Mucosa of descending colon (tissue), 3 donors: ENCODE measurements at regions not wholly inside any gene's neighbourhood (a gene's known extent, or its start where the extent isn't known, plus 50 kb on each side); places are given as distances from the start of the nearest gene placed in this dataset.

Source experiments
- ATAC-seq: fragments of 200-7000 bp; cut with Tn5 transposase; one replicate; pipeline ENCODE4 v1.9.1; 2020; ENCODE audit warnings: mild to moderate bottlenecking, moderate library complexity
- DNase-seq, 3 donors: peaks; one replicate each; pipeline ENCODE4 v3.0.0-alpha.2; 2020
- H3K36me3 ChIP-seq: fragments of 200-600 bp; one replicate; pipeline ENCODE4 v1.8.0; 2021; ENCODE audit warnings: low read depth, mild to moderate bottlenecking
- H3K4me1 ChIP-seq: fragments of 200-600 bp; one replicate; pipeline ENCODE4 v1.8.0; 2021; ENCODE audit warnings: low read depth, mild to moderate bottlenecking
- H3K4me3 ChIP-seq: fragments of 200-600 bp; one replicate; pipeline ENCODE4 v1.8.0; 2021; ENCODE audit warnings: mild to moderate bottlenecking
- H3K9me3 ChIP-seq: fragments of 200-600 bp; one replicate; pipeline ENCODE4 v1.8.0; 2021; ENCODE audit warnings: mild to moderate bottlenecking
- intact Hi-C, 2 donors: fragments of 100-400 bp; cut with DNase I in 1 of 2; cut with micrococcal nuclease in 1 of 2; formaldehyde crosslinking; loops; one replicate each; pipeline versions ENCODE4 v1.11.0 to v1.11.1; 2022; cut with DNase I, micrococcal nuclease
- TF ChIP-seq, protein P1 (sequence below): fragments of 200-600 bp; IDR thresholded peaks from one replicate; pipeline ENCODE4 v1.8.0; 2022; ENCODE audit warnings: antibody characterized with exemption, mild to moderate bottlenecking
- donor health status: DM: no; HTN: no; CAD: no; lungs with moderate emphysema.
- donor health status: DM: no; HTN: no; CAD: no.
- donor health status: DM: no; HTN: yes; CAD: no.

- DNase-seq (no peak), ATAC-seq (no peak)
- Histone ChIP-seq H3K9me3 (no peaks in the 10 kb centered on the region), H3K4me3 (no peak overlapping the region), H3K4me1 (no peaks in the 10 kb centered on the region), H3K36me3 (no peaks in the 10 kb centered on the region)
- TF ChIP-seq, protein P1, sequence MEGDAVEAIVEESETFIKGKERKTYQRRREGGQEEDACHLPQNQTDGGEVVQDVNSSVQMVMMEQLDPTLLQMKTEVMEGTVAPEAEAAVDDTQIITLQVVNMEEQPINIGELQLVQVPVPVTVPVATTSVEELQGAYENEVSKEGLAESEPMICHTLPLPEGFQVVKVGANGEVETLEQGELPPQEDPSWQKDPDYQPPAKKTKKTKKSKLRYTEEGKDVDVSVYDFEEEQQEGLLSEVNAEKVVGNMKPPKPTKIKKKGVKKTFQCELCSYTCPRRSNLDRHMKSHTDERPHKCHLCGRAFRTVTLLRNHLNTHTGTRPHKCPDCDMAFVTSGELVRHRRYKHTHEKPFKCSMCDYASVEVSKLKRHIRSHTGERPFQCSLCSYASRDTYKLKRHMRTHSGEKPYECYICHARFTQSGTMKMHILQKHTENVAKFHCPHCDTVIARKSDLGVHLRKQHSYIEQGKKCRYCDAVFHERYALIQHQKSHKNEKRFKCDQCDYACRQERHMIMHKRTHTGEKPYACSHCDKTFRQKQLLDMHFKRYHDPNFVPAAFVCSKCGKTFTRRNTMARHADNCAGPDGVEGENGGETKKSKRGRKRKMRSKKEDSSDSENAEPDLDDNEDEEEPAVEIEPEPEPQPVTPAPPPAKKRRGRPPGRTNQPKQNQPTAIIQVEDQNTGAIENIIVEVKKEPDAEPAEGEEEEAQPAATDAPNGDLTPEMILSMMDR: no peak
- intact Hi-C loops: no loop called here
These were observed 91.4 kb upstream of the LYPLAL1 start for GRCh38 chr1:219081943-219082925.

- no peaks in the 10 kb centered on the region for H3K36me3 ChIP-seq
- intact Hi-C loops: no loop called here
- H3K9me3 ChIP-seq: no peaks in the 10 kb centered on the region
- no peak overlapping the region for H3K4me3 ChIP-seq
- ATAC-seq (no peak), DNase-seq (no peak)
- no peaks in the 10 kb centered on the region for H3K4me1 ChIP-seq
- TF ChIP-seq, protein P1: no peak
These were observed 90.0 kb upstream of the LYPLAL1 start for GRCh38 chr1:219083631-219084030.

DNA sequence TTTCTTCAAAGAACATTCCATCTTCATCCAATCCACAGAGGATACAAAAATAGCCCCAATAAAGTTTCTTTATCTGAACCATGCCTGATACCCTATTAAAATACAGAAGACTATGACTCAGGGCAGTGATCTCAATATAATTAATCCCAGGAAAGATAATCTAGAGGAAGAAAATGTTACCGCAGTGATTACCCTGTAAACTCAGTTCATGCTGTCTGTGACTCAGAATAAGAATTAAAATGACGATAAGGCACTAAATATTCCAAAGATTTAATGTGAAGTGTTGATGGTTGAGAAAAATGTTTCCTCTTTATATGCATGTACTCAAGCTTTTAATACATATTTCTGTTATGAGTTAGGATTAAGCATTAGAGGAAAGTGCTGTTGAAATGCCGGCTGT, 88.6 kb upstream of the LYPLAL1 start:
- H3K36me3 ChIP-seq: no peaks in the 10 kb centered on the region
- H3K4me3 ChIP-seq: no peak overlapping the region
- ATAC-seq: no peak
- H3K4me1 ChIP-seq: no peaks in the 10 kb centered on the region
- no peaks in the 10 kb centered on the region for H3K9me3 ChIP-seq
- TF ChIP-seq, protein P1: no peak
- DNase-seq: no peak
- intact Hi-C loops: no loop called here

- H3K36me3 ChIP-seq: no peaks in the 10 kb centered on the region
- no peak for DNase-seq
- H3K4me3 ChIP-seq: no peak overlapping the region
- TF ChIP-seq, protein P1: no peak
- H3K4me1 ChIP-seq: no peaks in the 10 kb centered on the region
- no peak for ATAC-seq
- H3K9me3 ChIP-seq: no peaks in the 10 kb centered on the region
- intact Hi-C loops: no loop called here
These were observed 87.7 kb upstream of the LYPLAL1 start for GRCh38 chr1:219085988-219086387.

- H3K4me1 ChIP-seq: no peaks in the 10 kb centered on the region
- no peaks in the 10 kb centered on the region for H3K9me3 ChIP-seq
- TF ChIP-seq, protein P1: no peak
- ATAC-seq (no peak), DNase-seq (no peak)
- H3K4me3 ChIP-seq: no peak overlapping the region
- H3K36me3 ChIP-seq: no peaks in the 10 kb centered on the region
- intact Hi-C loops: no loop called here
These were observed 86.7 kb upstream of the LYPLAL1 start for GRCh38 chr1:219086956-219087469.
